Sigmoid colon (tissue), 3 donors: ENCODE measurements at regions not wholly inside any gene's neighbourhood (a gene's known extent, or its start where the extent isn't known, plus 50 kb on each side); places are given as distances from the start of the nearest gene placed in this dataset.

Experiments used
- CTCF ChIP-seq, 4 experiments: fragments of 450-650 bp in 3 of 4; fragments of 200-600 bp in 1 of 4; IDR thresholded peaks; one replicate each; pipeline ENCODE4 v1.5.1; 2016 to 2019; ENCODE audit warnings: antibody characterized with exemption in 4 of 4, mild to moderate bottlenecking in 3 of 4, moderate library complexity in 2 of 4
- POLR2A ChIP-seq, 2 donors: fragments of 450-650 bp; IDR thresholded peaks; one replicate each; pipeline ENCODE4 v1.6.1; 2016; ENCODE audit warnings: antibody characterized with exemption in 2 of 2, mild to moderate bottlenecking in 2 of 2, moderate library complexity in 2 of 2

- no peak for TF ChIP-seq POLR2A (IDR thresholded peaks at IDR 0.05)
- no peak for TF ChIP-seq CTCF (IDR thresholded peaks at IDR 0.05)
Measured at GRCh38 chr9:16103620-16104397, 551.0 kb downstream of the CCDC171 start.
